Loucy (cell line): ENCODE measurements at regions not wholly inside any gene's neighbourhood (a gene's known extent, or its start where the extent isn't known, plus 50 kb on each side); places are given as distances from the start of the nearest gene placed in this dataset.

ENCODE experiments used
- EZH2phosphoT487 ChIP-seq: fragments of 200-600 bp; IDR thresholded peaks from 2 replicates; pipeline ENCODE4 v1.6.1; 2018; ENCODE audit warnings: antibody characterized with exemption, mild to moderate bottlenecking, moderate library complexity, borderline replicate concordance
- TF ChIP-seq, protein P1 (sequence below): fragments of 200-600 bp; sonication (generic); conservative IDR thresholded peaks from 2 replicates; pipeline ENCODE4 v1.5.1; 2014; ENCODE audit warnings: mild to moderate bottlenecking, antibody characterized with exemption, low read length

DNA sequence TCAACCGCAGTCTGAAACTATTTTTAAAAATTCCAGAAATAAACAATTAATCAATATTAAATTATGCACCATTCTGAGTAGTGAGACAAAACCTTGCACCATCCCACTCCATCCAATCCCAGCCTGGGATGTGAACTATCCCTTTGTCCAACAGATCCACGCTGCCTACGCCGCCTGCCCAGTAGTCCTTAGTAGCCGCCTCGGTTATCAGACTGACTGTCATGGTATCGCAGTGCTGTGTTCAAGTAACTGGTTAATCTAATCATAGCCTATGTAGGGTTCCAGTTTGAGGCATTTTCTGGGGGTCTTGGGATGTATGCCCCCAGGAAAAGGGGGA, 437.7 kb downstream of the HS3ST3B1 start:
- TF ChIP-seq, protein P1, sequence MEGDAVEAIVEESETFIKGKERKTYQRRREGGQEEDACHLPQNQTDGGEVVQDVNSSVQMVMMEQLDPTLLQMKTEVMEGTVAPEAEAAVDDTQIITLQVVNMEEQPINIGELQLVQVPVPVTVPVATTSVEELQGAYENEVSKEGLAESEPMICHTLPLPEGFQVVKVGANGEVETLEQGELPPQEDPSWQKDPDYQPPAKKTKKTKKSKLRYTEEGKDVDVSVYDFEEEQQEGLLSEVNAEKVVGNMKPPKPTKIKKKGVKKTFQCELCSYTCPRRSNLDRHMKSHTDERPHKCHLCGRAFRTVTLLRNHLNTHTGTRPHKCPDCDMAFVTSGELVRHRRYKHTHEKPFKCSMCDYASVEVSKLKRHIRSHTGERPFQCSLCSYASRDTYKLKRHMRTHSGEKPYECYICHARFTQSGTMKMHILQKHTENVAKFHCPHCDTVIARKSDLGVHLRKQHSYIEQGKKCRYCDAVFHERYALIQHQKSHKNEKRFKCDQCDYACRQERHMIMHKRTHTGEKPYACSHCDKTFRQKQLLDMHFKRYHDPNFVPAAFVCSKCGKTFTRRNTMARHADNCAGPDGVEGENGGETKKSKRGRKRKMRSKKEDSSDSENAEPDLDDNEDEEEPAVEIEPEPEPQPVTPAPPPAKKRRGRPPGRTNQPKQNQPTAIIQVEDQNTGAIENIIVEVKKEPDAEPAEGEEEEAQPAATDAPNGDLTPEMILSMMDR, result no peak
- no peak for TF ChIP-seq EZH2phosphoT487
